HCT116 (cell line): ENCODE measurements at regions not wholly inside any gene's neighbourhood (a gene's known extent, or its start where the extent isn't known, plus 50 kb on each side); places are given as distances from the start of the nearest gene placed in this dataset.

Experiments used
- ATAC-seq: fragments of 200-7000 bp; cut with Tn5 transposase; 2 replicates; pipeline ENCODE4 v1.9.1; 2020; ENCODE audit warnings: mild to moderate bottlenecking, moderate library complexity
- BruUV-seq: library from RNA; stranded (reverse); fragments of 400-500 nt; replicated peaks from 2 replicates; lab custom pipeline; 2021; lab: Mats Ljungman, UMichigan
- CTCF ChIA-PET: fragments of 300-600 bp; sonication (Branson Sonifier 250); formaldehyde crosslinking; loops from one replicate; lab custom pipeline; 2021; ENCODE audit warnings: antibody characterized with exemption; lab: Charles Lee
- POLR2A ChIA-PET: fragments of 300-600, 350-600 bp; sonication (Branson Sonifier 250); formaldehyde crosslinking; loops from one replicate; lab custom pipeline; 2021; ENCODE audit warnings: antibody characterized with exemption; lab: Charles Lee
- RAD21 ChIA-PET, 2 experiments: fragments of 300-600 bp; sonication (Branson Sonifier 250); formaldehyde crosslinking; loops; one replicate each; lab custom pipeline; 2023; ENCODE audit warnings: low total read pairs in 2 of 2; ENCODE audit not compliant: uncharacterized antibody in 2 of 2, unreplicated experiment in 2 of 2, low non-redundant PET in 1 of 2; lab: Charles Lee
- DNase-seq: peaks from one replicate; pipeline ENCODE4 v3.0.0-alpha.2; 2010; ENCODE audit warnings: low read depth, low spot score
- H2AFZ ChIP-seq: fragments of 200-600 bp; shearing (Covaris generic), sonication (generic); 2 replicates; pipeline ENCODE4 v1.6.1; 2017; ENCODE audit warnings: low read depth, mixed run types, mixed read lengths, antibody characterized with exemption, low read length; ENCODE audit not compliant: poor library complexity, severe bottlenecking
- H3K27ac ChIP-seq: 2 replicates; pipeline ENCODE4 v1.5.1; 2012; ENCODE audit warnings: low read depth, low read length
- H3K27me3 ChIP-seq: fragments of 200-600 bp; sonication (generic); 2 replicates; pipeline ENCODE4 v1.6.1; 2016; ENCODE audit warnings: mixed run types, low read length, mixed read lengths; ENCODE audit not compliant: insufficient read depth
- H3K36me3 ChIP-seq, 2 experiments: fragments of 200-500 bp in 1 of 2; fragments of 200-600 bp in 1 of 2; sonication (Bioruptor generic) in 1 of 2; sonication (generic) in 1 of 2; 2 replicates each; pipeline versions ENCODE4 v1.5.1 to v1.6.1; 2014 to 2016; ENCODE audit warnings: low read length in 2 of 2, inconsistent platforms in 1 of 2, mixed read lengths in 1 of 2, mixed run types in 1 of 2; ENCODE audit not compliant: insufficient read depth in 2 of 2, control insufficient read depth in 1 of 2
- H3K4me1 ChIP-seq, 2 experiments: fragments of 200-600 bp in 1 of 2; sonication (generic) in 1 of 2; 2 replicates each; pipeline versions ENCODE4 v1.5.1 to v1.6.1; 2012 to 2017; ENCODE audit warnings: low read length in 2 of 2, inconsistent platforms in 1 of 2, mild to moderate bottlenecking in 1 of 2, mixed read lengths in 1 of 2, mixed run types in 1 of 2, moderate library complexity in 1 of 2; ENCODE audit not compliant: insufficient read depth in 2 of 2, control insufficient read depth in 1 of 2
- H3K4me2 ChIP-seq: fragments of 200-600 bp; sonication (generic); 2 replicates; pipeline ENCODE4 v1.6.1; 2017; ENCODE audit warnings: mixed run types, low read length, mixed read lengths
- H3K4me3 ChIP-seq, 2 experiments: fragments of 200-600 bp in 1 of 2; sonication (generic) in 1 of 2; replicated peaks in 1 of 2; 2 replicates each; pipeline ENCODE4 v1.5.1; 2011 to 2016; ENCODE audit warnings: low read length in 2 of 2, control low read depth in 1 of 2, low read depth in 1 of 2, mild to moderate bottlenecking in 1 of 2, mixed read lengths in 1 of 2, mixed run types in 1 of 2
- H3K79me2 ChIP-seq: fragments of 200-600 bp; sonication (generic); 2 replicates; pipeline ENCODE4 v1.6.1; 2017; ENCODE audit warnings: mild to moderate bottlenecking, mixed run types, low read length, moderate library complexity, mixed read lengths; ENCODE audit not compliant: insufficient read depth
- H3K9ac ChIP-seq: fragments of 200-600 bp; sonication (generic); 2 replicates; pipeline ENCODE4 v1.6.1; 2016; ENCODE audit warnings: low read length, mixed read lengths
- H3K9me2 ChIP-seq: fragments of 200-600 bp; sonication (generic), shearing (Covaris generic); 2 replicates; pipeline ENCODE4 v1.6.1; 2017; ENCODE audit warnings: mixed run types, mild to moderate bottlenecking, moderate library complexity; ENCODE audit not compliant: insufficient read depth
- H3K9me3 ChIP-seq, 2 experiments: fragments of 200-500 bp in 1 of 2; fragments of 200-600 bp in 1 of 2; sonication (Bioruptor generic) in 1 of 2; sonication (generic) in 1 of 2; 2 replicates each; pipeline ENCODE4 v1.6.1; 2014 to 2017; ENCODE audit warnings: low read length in 2 of 2, mixed read lengths in 2 of 2, inconsistent platforms in 1 of 2, low read depth in 1 of 2, mild to moderate bottlenecking in 1 of 2, mixed run types in 1 of 2, moderate library complexity in 1 of 2; ENCODE audit not compliant: control insufficient read depth in 1 of 2, insufficient read depth in 1 of 2
- H4K20me1 ChIP-seq: fragments of 200-600 bp; sonication (generic), shearing (Covaris generic); 2 replicates; pipeline ENCODE4 v1.6.1; 2017; ENCODE audit warnings: mixed run types, mild to moderate bottlenecking, moderate library complexity; ENCODE audit not compliant: insufficient read depth
- CBX3 ChIP-seq: IDR thresholded peaks from 2 replicates; pipeline ENCODE4 v1.6.1; 2012; ENCODE audit warnings: low read depth
- EZH2phosphoT487 ChIP-seq: fragments of 200-600 bp; IDR thresholded peaks from 2 replicates; pipeline ENCODE4 v1.6.1; 2018; ENCODE audit warnings: antibody characterized with exemption, borderline replicate concordance
- POLR2AphosphoS5 ChIP-seq: IDR thresholded peaks from 2 replicates; pipeline ENCODE4 v1.6.1; 2011; ENCODE audit warnings: mild to moderate bottlenecking, low read depth, low read length, moderate library complexity
- RAD21 ChIP-seq: IDR thresholded peaks from 2 replicates; pipeline ENCODE4 v1.6.1; 2012; ENCODE audit warnings: low read depth, mild to moderate bottlenecking
- SP1 ChIP-seq: IDR thresholded peaks from 2 replicates; pipeline ENCODE4 v1.6.1; 2012; ENCODE audit warnings: low read depth
- YY1 ChIP-seq: IDR thresholded peaks from 2 replicates; pipeline ENCODE4 v1.6.1; 2011; ENCODE audit warnings: low read length, low read depth, moderate library complexity, mild to moderate bottlenecking; ENCODE audit not compliant: insufficient replicate concordance; ENCODE audit errors: extremely low read depth
- intact Hi-C: fragments of 100-400 bp; cut with micrococcal nuclease; formaldehyde crosslinking; loops from 2 replicates; pipeline ENCODE4 v1.10.0; 2022
- TF ChIP-seq, protein P1 (sequence below): IDR thresholded peaks from 2 replicates; pipeline ENCODE4 v1.6.1; 2012; ENCODE audit warnings: low read depth
- TF ChIP-seq, protein P2 (sequence below), 3 experiments: fragments of 200-600 bp in 1 of 3; sonication (generic) in 1 of 3; IDR thresholded peaks in 2 of 3; conservative IDR thresholded peaks in 1 of 3; 2 replicates each; pipeline ENCODE4 v1.5.1; 2012 to 2017; ENCODE audit warnings: low read depth in 2 of 3, low read length in 2 of 3, antibody characterized with exemption in 1 of 3, borderline replicate concordance in 1 of 3, control low read depth in 1 of 3, mild to moderate bottlenecking in 1 of 3, mixed read lengths in 1 of 3, mixed run types in 1 of 3, moderate library complexity in 1 of 3; ENCODE audit not compliant: insufficient read depth in 1 of 3

DNA sequence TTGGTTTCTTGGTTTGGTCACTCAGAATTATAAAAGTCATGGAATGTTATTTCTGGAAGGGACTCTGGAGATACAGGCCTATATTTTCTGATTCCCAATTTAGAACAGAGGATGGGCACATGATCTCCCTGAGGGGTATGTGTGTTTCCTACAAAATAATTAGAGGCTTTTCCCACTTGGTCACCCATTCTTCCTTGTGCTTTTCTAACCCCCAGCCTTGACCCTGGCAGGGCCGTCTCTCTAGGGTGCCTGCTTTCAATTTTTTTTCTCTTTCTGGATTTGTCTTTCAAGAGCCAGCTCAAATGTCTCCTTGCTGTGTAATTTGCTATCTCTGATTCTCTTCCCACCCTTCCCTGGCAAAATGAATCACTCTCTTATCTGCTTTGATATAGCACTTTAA, 131.9 kb downstream of the HLX start:
- no peaks in the 10 kb centered on the region for H4K20me1 ChIP-seq
- no peak for DNase-seq
- H3K4me3 ChIP-seq, result no peak overlapping the region
- TF ChIP-seq POLR2AphosphoS5 (no peak), RAD21 (no peak), CBX3 (no peak), SP1 (no peak), EZH2phosphoT487 (no peak), YY1 (no peak)
- TF ChIP-seq, protein P1, sequence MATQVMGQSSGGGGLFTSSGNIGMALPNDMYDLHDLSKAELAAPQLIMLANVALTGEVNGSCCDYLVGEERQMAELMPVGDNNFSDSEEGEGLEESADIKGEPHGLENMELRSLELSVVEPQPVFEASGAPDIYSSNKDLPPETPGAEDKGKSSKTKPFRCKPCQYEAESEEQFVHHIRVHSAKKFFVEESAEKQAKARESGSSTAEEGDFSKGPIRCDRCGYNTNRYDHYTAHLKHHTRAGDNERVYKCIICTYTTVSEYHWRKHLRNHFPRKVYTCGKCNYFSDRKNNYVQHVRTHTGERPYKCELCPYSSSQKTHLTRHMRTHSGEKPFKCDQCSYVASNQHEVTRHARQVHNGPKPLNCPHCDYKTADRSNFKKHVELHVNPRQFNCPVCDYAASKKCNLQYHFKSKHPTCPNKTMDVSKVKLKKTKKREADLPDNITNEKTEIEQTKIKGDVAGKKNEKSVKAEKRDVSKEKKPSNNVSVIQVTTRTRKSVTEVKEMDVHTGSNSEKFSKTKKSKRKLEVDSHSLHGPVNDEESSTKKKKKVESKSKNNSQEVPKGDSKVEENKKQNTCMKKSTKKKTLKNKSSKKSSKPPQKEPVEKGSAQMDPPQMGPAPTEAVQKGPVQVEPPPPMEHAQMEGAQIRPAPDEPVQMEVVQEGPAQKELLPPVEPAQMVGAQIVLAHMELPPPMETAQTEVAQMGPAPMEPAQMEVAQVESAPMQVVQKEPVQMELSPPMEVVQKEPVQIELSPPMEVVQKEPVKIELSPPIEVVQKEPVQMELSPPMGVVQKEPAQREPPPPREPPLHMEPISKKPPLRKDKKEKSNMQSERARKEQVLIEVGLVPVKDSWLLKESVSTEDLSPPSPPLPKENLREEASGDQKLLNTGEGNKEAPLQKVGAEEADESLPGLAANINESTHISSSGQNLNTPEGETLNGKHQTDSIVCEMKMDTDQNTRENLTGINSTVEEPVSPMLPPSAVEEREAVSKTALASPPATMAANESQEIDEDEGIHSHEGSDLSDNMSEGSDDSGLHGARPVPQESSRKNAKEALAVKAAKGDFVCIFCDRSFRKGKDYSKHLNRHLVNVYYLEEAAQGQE, result no peak
- TF ChIP-seq, protein P2, sequence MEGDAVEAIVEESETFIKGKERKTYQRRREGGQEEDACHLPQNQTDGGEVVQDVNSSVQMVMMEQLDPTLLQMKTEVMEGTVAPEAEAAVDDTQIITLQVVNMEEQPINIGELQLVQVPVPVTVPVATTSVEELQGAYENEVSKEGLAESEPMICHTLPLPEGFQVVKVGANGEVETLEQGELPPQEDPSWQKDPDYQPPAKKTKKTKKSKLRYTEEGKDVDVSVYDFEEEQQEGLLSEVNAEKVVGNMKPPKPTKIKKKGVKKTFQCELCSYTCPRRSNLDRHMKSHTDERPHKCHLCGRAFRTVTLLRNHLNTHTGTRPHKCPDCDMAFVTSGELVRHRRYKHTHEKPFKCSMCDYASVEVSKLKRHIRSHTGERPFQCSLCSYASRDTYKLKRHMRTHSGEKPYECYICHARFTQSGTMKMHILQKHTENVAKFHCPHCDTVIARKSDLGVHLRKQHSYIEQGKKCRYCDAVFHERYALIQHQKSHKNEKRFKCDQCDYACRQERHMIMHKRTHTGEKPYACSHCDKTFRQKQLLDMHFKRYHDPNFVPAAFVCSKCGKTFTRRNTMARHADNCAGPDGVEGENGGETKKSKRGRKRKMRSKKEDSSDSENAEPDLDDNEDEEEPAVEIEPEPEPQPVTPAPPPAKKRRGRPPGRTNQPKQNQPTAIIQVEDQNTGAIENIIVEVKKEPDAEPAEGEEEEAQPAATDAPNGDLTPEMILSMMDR (IDR thresholded peaks at IDR 0.05 in 2 of 3, conservative IDR thresholded peaks at IDR 0.05 in 1 of 3; ENCODE audit: borderline replicate concordance in 1 of 3, insufficient read depth in 1 of 3, low read depth in 2 of 3, low read length in 2 of 3), result no peak
- no peak overlapping the region for H2AFZ ChIP-seq
- H3K9me2 ChIP-seq, result no peaks in the 10 kb centered on the region
- H3K36me3 ChIP-seq, result no peaks in the 10 kb centered on the region
- no peaks in the 10 kb centered on the region for H3K79me2 ChIP-seq
- BruUV-seq, result no TSS peak
- POLR2A ChIA-PET, result no interaction called here
- RAD21 ChIA-PET, result no interaction called here
- intact Hi-C loops, result no loop called here
- no peak overlapping the region for H3K4me2 ChIP-seq
- H3K27me3 ChIP-seq, result no peaks in the 10 kb centered on the region
- no peaks in the 10 kb centered on the region for H3K4me1 ChIP-seq
- no peak overlapping the region for H3K9ac ChIP-seq
- ATAC-seq, result no peak
- no peak overlapping the region for H3K27ac ChIP-seq
- CTCF ChIA-PET, result no interaction called here
- H3K9me3 ChIP-seq, result no peaks in the 10 kb centered on the region
